ENCODE measurements at regions not wholly inside any gene's neighbourhood (a gene's known extent, or its start where the extent isn't known, plus 50 kb on each side); places are given as distances from the start of the nearest gene placed in this dataset.

DNA sequence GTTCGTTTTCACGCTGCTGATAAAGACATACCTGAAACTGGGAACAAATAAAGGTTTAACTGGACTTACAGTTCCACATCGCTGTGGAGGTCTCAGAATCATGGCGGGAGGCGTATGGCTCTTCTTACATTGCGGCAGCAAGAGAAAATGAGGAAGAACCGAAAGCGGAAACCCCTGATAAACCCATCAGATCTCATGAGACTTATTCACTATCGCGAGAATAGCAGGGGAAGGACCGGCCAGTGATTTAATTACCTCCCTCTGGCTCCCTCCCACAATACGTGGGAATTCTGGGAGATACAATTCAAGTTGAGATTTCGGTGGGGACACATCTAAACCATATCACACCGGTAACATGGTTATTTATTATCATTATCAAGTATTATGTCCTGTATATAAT lies 2204.5 kb downstream of the ARAP2 start:
- no peak overlapping the region for H2BK15ac ChIP-seq (ENCODE audit: low read depth, poor library complexity, severe bottlenecking)
- H4K91ac ChIP-seq (ENCODE audit: low read length): no peak overlapping the region
- no peaks in the 10 kb centered on the region for H3K4me1 ChIP-seq (ENCODE audit: control insufficient read depth, insufficient read depth, low read depth, low read length)
- H3K14ac ChIP-seq (ENCODE audit: low read length in 2 of 2): no peak overlapping the region
- no peak overlapping the region for H3K18ac ChIP-seq (ENCODE audit: low read depth in 1 of 2, low read length in 2 of 2)
- no peak overlapping the region for H2BK120ac ChIP-seq (ENCODE audit: low read depth, low read length)
- H3K27ac ChIP-seq (ENCODE audit: low read length, poor library complexity, severe bottlenecking): no peak overlapping the region
- H3K9me3 ChIP-seq (ENCODE audit: control insufficient read depth, low read length): no peaks in the 10 kb centered on the region
- H2AFZ ChIP-seq (ENCODE audit: low read depth, low read length): no peak overlapping the region
- H2BK5ac ChIP-seq (ENCODE audit: low read depth, low read length, poor library complexity, severe bottlenecking): no peak overlapping the region
- no peaks in the 10 kb centered on the region for H3K27me3 ChIP-seq (ENCODE audit: control insufficient read depth in 1 of 2, insufficient read depth in 1 of 2, low read length in 2 of 2)
- no peaks in the 10 kb centered on the region for H3K36me3 ChIP-seq (ENCODE audit: control insufficient read depth in 1 of 2, insufficient read depth in 2 of 2, low read depth in 1 of 2, low read length in 2 of 2)
- no peak overlapping the region for H3K9ac ChIP-seq (ENCODE audit: low read length)
- H3K4me3 ChIP-seq (ENCODE audit: insufficient read depth in 1 of 2, low read depth in 1 of 2, low read length in 2 of 2): no peak overlapping the region
- H3K4me2 ChIP-seq (ENCODE audit: low read length, poor library complexity, severe bottlenecking): no peak overlapping the region
- no peak overlapping the region for H3K23ac ChIP-seq (ENCODE audit: low read length in 2 of 2)
- no peaks in the 10 kb centered on the region for H3K79me1 ChIP-seq (replicated peaks; ENCODE audit: low read length, poor library complexity, severe bottlenecking)
- 98% methylated on average over 12 of the region's 14 CpGs for WGBS
- H2BK12ac ChIP-seq (ENCODE audit: low read length in 2 of 2): no peak overlapping the region
- DNase-seq: no peak
- H4K8ac ChIP-seq (ENCODE audit: low read length): no peak overlapping the region
- no peak overlapping the region for H2AK5ac ChIP-seq (ENCODE audit: low read length, severe bottlenecking)
- H3K4ac ChIP-seq (ENCODE audit: low read depth in 1 of 2, low read length in 2 of 2): no peak overlapping the region

DNA sequence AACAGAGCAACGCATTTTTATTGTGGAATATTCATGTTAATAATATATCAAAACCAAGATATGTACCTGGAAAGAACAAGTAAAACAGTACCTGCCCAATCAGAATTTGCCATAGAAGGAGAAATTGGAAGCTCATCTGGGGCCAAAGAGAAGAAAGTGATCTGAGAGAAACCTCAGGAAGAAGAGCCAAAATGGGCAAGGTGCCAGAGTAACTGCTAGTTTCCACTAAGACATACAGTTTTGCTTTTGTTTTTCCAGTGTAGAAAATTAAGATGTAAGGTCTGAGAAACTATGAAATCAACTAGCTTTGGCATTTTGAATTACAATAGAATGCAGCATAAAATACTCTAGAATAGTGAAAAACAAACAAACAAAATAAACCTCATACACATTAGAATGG lies 2201.2 kb downstream of the ARAP2 start:
- no peaks in the 10 kb centered on the region for H3K9me3 ChIP-seq (ENCODE audit: control insufficient read depth, low read length)
- no peak overlapping the region for H3K27ac ChIP-seq (ENCODE audit: low read length, poor library complexity, severe bottlenecking)
- H3K18ac ChIP-seq (ENCODE audit: low read depth in 1 of 2, low read length in 2 of 2): no peak overlapping the region
- no peak overlapping the region for H2AK5ac ChIP-seq (ENCODE audit: low read length, severe bottlenecking)
- no peak overlapping the region for H2BK15ac ChIP-seq (ENCODE audit: low read depth, poor library complexity, severe bottlenecking)
- no peak overlapping the region for H3K9ac ChIP-seq (ENCODE audit: low read length)
- no peak overlapping the region for H4K8ac ChIP-seq (ENCODE audit: low read length)
- H2BK12ac ChIP-seq (ENCODE audit: low read length in 2 of 2): no peak overlapping the region
- H4K91ac ChIP-seq (ENCODE audit: low read length): no peak overlapping the region
- H2AFZ ChIP-seq (ENCODE audit: low read depth, low read length): no peak overlapping the region
- no peak overlapping the region for H2BK120ac ChIP-seq (ENCODE audit: low read depth, low read length)
- no peak overlapping the region for H3K4me2 ChIP-seq (ENCODE audit: low read length, poor library complexity, severe bottlenecking)
- H3K23ac ChIP-seq (ENCODE audit: low read length in 2 of 2): no peak overlapping the region
- H3K14ac ChIP-seq (ENCODE audit: low read length in 2 of 2): no peak overlapping the region
- no CpG with 5 or more reads among the region's 1 CpG for WGBS
- no peaks in the 10 kb centered on the region for H3K79me1 ChIP-seq (replicated peaks; ENCODE audit: low read length, poor library complexity, severe bottlenecking)
- peak; percentile 24 for DNase-seq
- H3K4ac ChIP-seq (ENCODE audit: low read depth in 1 of 2, low read length in 2 of 2): no peak overlapping the region
- H3K27me3 ChIP-seq (ENCODE audit: control insufficient read depth in 1 of 2, insufficient read depth in 1 of 2, low read length in 2 of 2): no peaks in the 10 kb centered on the region
- no peak overlapping the region for H2BK5ac ChIP-seq (ENCODE audit: low read depth, low read length, poor library complexity, severe bottlenecking)
- no peaks in the 10 kb centered on the region for H3K36me3 ChIP-seq (ENCODE audit: control insufficient read depth in 1 of 2, insufficient read depth in 2 of 2, low read depth in 1 of 2, low read length in 2 of 2)
- no peaks in the 10 kb centered on the region for H3K4me1 ChIP-seq (ENCODE audit: control insufficient read depth, insufficient read depth, low read depth, low read length)
- no peak overlapping the region for H3K4me3 ChIP-seq (ENCODE audit: insufficient read depth in 1 of 2, low read depth in 1 of 2, low read length in 2 of 2)

DNA sequence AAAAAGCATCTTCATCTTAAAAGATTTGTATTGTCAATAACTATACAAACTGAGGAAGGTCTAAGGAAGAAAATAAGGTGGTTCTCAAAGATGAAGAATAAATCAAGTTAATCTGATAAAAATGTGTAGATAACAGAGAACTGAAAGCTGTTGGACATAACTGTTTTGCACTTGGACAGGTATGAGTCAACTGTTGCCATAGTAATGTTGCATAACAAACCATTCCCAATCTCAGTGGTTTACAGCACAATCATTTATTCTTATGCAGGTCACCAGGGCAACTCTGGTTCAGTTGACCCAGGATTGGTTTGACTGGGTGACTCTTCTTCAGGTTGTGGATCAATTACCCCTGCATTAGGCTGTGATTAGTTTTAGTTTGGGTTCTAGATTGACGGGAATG lies 2197.7 kb downstream of the ARAP2 start:
- Histone ChIP-seq H3K14ac (ENCODE audit: low read length in 2 of 2) (no peak overlapping the region), H2AFZ (ENCODE audit: low read depth, low read length) (no peak overlapping the region), H4K8ac (ENCODE audit: low read length) (no peak overlapping the region), H3K27ac (ENCODE audit: low read length, poor library complexity, severe bottlenecking) (no peak overlapping the region), H3K23ac (ENCODE audit: low read length in 2 of 2) (no peak overlapping the region), H3K9me3 (ENCODE audit: control insufficient read depth, low read length) (no peaks in the 10 kb centered on the region), H3K4ac (ENCODE audit: low read depth in 1 of 2, low read length in 2 of 2) (no peak overlapping the region), H3K4me3 (ENCODE audit: insufficient read depth in 1 of 2, low read depth in 1 of 2, low read length in 2 of 2) (no peak overlapping the region), H4K91ac (ENCODE audit: low read length) (no peak overlapping the region), H2BK15ac (ENCODE audit: low read depth, poor library complexity, severe bottlenecking) (no peak overlapping the region), H2BK12ac (ENCODE audit: low read length in 2 of 2) (no peak overlapping the region), H2AK5ac (ENCODE audit: low read length, severe bottlenecking) (no peak overlapping the region), H2BK120ac (ENCODE audit: low read depth, low read length) (no peak overlapping the region), H2BK5ac (ENCODE audit: low read depth, low read length, poor library complexity, severe bottlenecking) (no peak overlapping the region), H3K27me3 (ENCODE audit: control insufficient read depth in 1 of 2, insufficient read depth in 1 of 2, low read length in 2 of 2) (no peaks in the 10 kb centered on the region), H3K9ac (ENCODE audit: low read length) (peak overlapping the region; percentile 59), H3K18ac (ENCODE audit: low read depth in 1 of 2, low read length in 2 of 2) (no peak overlapping the region), H3K79me1 (replicated peaks; ENCODE audit: low read length, poor library complexity, severe bottlenecking) (no peaks in the 10 kb centered on the region), H3K4me1 (ENCODE audit: control insufficient read depth, insufficient read depth, low read depth, low read length) (no peaks in the 10 kb centered on the region), H3K36me3 (ENCODE audit: control insufficient read depth in 1 of 2, insufficient read depth in 2 of 2, low read depth in 1 of 2, low read length in 2 of 2) (no peaks in the 10 kb centered on the region), H3K4me2 (ENCODE audit: low read length, poor library complexity, severe bottlenecking) (no peak overlapping the region)
- WGBS: no CpG with 5 or more reads among the region's 1 CpG
- DNase-seq: peak; percentile 78

DNA sequence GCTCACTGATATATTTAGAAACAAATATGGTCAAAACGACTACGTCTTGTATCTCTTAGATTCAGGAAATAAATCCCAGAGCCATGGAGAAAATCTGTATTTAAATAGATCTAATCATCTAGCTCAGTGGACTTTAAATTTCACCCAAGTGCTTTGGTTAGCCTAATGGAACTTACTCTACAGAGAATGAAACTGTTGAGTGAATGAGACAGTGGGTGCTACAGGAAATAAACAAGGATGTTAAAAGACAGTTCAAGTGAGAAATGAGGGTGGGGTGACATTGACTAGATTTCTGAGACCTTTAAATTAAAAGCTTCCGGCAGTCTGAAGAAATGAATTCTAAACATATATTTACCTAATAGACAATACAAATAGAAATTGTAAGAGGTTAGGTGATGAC lies 2197.0 kb downstream of the ARAP2 start:
- no peak overlapping the region for H3K9ac ChIP-seq (ENCODE audit: low read length)
- H3K4me3 ChIP-seq (ENCODE audit: insufficient read depth in 1 of 2, low read depth in 1 of 2, low read length in 2 of 2): no peak overlapping the region
- no peak overlapping the region for H3K18ac ChIP-seq (ENCODE audit: low read depth in 1 of 2, low read length in 2 of 2)
- no peak overlapping the region for H2AFZ ChIP-seq (ENCODE audit: low read depth, low read length)
- H3K23ac ChIP-seq (ENCODE audit: low read length in 2 of 2): no peak overlapping the region
- H3K79me1 ChIP-seq (replicated peaks; ENCODE audit: low read length, poor library complexity, severe bottlenecking): no peaks in the 10 kb centered on the region
- H3K27me3 ChIP-seq (ENCODE audit: control insufficient read depth in 1 of 2, insufficient read depth in 1 of 2, low read length in 2 of 2): no peaks in the 10 kb centered on the region
- no peak overlapping the region for H2BK5ac ChIP-seq (ENCODE audit: low read depth, low read length, poor library complexity, severe bottlenecking)
- H3K9me3 ChIP-seq (ENCODE audit: control insufficient read depth, low read length): no peaks in the 10 kb centered on the region
- no peaks in the 10 kb centered on the region for H3K4me1 ChIP-seq (ENCODE audit: control insufficient read depth, insufficient read depth, low read depth, low read length)
- no peaks in the 10 kb centered on the region for H3K36me3 ChIP-seq (ENCODE audit: control insufficient read depth in 1 of 2, insufficient read depth in 2 of 2, low read depth in 1 of 2, low read length in 2 of 2)
- H4K91ac ChIP-seq (ENCODE audit: low read length): no peak overlapping the region
- H4K8ac ChIP-seq (ENCODE audit: low read length): no peak overlapping the region
- WGBS: no CpG with 5 or more reads among the region's 3 CpGs
- no peak overlapping the region for H3K4me2 ChIP-seq (ENCODE audit: low read length, poor library complexity, severe bottlenecking)
- DNase-seq: no peak
- H2BK15ac ChIP-seq (ENCODE audit: low read depth, poor library complexity, severe bottlenecking): no peak overlapping the region
- no peak overlapping the region for H2BK120ac ChIP-seq (ENCODE audit: low read depth, low read length)
- H3K4ac ChIP-seq (ENCODE audit: low read depth in 1 of 2, low read length in 2 of 2): no peak overlapping the region
- no peak overlapping the region for H2BK12ac ChIP-seq (ENCODE audit: low read length in 2 of 2)
- H2AK5ac ChIP-seq (ENCODE audit: low read length, severe bottlenecking): no peak overlapping the region
- H3K27ac ChIP-seq (ENCODE audit: low read length, poor library complexity, severe bottlenecking): no peak overlapping the region
- no peak overlapping the region for H3K14ac ChIP-seq (ENCODE audit: low read length in 2 of 2)
